DND-41 (cell line): ENCODE measurements at regions not wholly inside any gene's neighbourhood (a gene's known extent, or its start where the extent isn't known, plus 50 kb on each side); places are given as distances from the start of the nearest gene placed in this dataset.

ENCODE experiments used
- ATAC-seq: fragments of 200-7000 bp; cut with Tn5 transposase; 3 replicates; pipeline ENCODE4 v1.9.1; 2021; ENCODE audit warnings: low read depth; ENCODE audit not compliant: insufficient read depth
- DNase-seq: peaks from one replicate; pipeline ENCODE4 v3.0.0-alpha.2; 2020
- H2AFZ ChIP-seq: 2 replicates; pipeline ENCODE4 v1.6.0; 2012; ENCODE audit warnings: low read depth, low read length
- H3K27ac ChIP-seq: 2 replicates; pipeline ENCODE4 v1.5.1; 2012; ENCODE audit warnings: low read length, inconsistent platforms
- H3K27me3 ChIP-seq: fragments of 200-600 bp; sonication (generic); 2 replicates; pipeline ENCODE4 v1.6.0; 2012; ENCODE audit warnings: low read length, mild to moderate bottlenecking, inconsistent platforms; ENCODE audit not compliant: insufficient read depth, poor library complexity
- H3K36me3 ChIP-seq: 2 replicates; pipeline ENCODE4 v1.5.1; 2012; ENCODE audit warnings: low read length, inconsistent platforms; ENCODE audit not compliant: insufficient read depth
- H3K4me1 ChIP-seq: 2 replicates; pipeline ENCODE4 v1.5.1; 2012; ENCODE audit warnings: mild to moderate bottlenecking, low read length; ENCODE audit not compliant: insufficient read depth
- H3K4me2 ChIP-seq: 2 replicates; pipeline ENCODE4 v1.6.0; 2012; ENCODE audit warnings: mild to moderate bottlenecking, moderate library complexity, low read length, inconsistent platforms; ENCODE audit not compliant: insufficient read depth
- H3K4me3 ChIP-seq, 2 experiments: fragments of 200-600 bp in 1 of 2; shearing (Covaris generic) in 1 of 2; 2 replicates each; pipeline ENCODE4 v1.5.1; 2012 to 2016; ENCODE audit warnings: inconsistent platforms in 2 of 2, low read length in 2 of 2, mild to moderate bottlenecking in 2 of 2, low read depth in 1 of 2, moderate library complexity in 1 of 2
- H3K79me2 ChIP-seq: 2 replicates; pipeline ENCODE4 v1.6.0; 2012; ENCODE audit warnings: low read length, inconsistent platforms; ENCODE audit not compliant: insufficient read depth
- H3K9ac ChIP-seq: 2 replicates; pipeline ENCODE4 v1.6.0; 2012; ENCODE audit warnings: low read depth, mild to moderate bottlenecking, inconsistent platforms, low read length, moderate library complexity
- H3K9me3 ChIP-seq: 2 replicates; pipeline ENCODE4 v1.5.1; 2012; ENCODE audit warnings: low read length, moderate library complexity, mild to moderate bottlenecking, inconsistent platforms; ENCODE audit not compliant: insufficient read depth, severe bottlenecking
- H4K20me1 ChIP-seq: 2 replicates; pipeline ENCODE4 v1.6.0; 2012; ENCODE audit warnings: low read length; ENCODE audit not compliant: insufficient read depth
- CTCF ChIP-seq: IDR thresholded peaks from 2 replicates; pipeline ENCODE4 v1.5.1; 2012; ENCODE audit warnings: borderline replicate concordance, low read length, moderate library complexity, mild to moderate bottlenecking; ENCODE audit not compliant: poor library complexity, severe bottlenecking; ENCODE audit errors: extremely low read depth
- EZH2 ChIP-seq: IDR thresholded peaks from 3 replicates; pipeline ENCODE4 v1.6.1; 2012; ENCODE audit warnings: borderline replicate concordance, low read depth, mild to moderate bottlenecking, moderate library complexity, low read length, inconsistent platforms; ENCODE audit not compliant: severe bottlenecking

DNA sequence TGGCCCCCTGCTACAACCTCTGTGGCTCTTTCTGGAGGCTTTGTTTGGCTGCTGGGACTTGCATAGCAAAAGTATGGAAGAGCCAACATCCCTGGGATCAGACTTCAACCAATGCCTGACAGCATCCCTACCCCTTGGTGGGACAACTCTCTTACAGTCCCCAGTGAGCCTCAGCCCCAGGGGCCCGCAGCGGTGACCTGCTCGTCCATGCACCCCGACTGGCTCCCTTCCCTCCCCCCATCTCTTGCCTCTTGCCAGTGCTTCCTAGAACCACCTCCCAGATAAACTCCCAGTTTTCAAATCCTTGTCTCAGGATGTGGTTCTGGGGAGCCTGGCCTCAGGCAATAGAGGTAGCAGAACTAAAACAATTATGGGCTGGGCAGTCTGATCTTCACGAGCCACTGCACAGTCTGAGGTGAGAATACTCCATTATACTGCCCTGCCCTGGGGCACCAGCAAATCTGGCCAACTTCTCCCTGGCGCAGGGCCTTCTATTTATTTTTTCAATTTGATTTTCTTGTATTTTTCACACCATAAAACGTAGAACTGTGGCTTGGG lies 86.6 kb upstream of the BRD7 start:
- H3K9ac ChIP-seq = no peak overlapping the region
- no peak for DNase-seq
- H3K9me3 ChIP-seq = no peaks in the 10 kb centered on the region

DNA sequence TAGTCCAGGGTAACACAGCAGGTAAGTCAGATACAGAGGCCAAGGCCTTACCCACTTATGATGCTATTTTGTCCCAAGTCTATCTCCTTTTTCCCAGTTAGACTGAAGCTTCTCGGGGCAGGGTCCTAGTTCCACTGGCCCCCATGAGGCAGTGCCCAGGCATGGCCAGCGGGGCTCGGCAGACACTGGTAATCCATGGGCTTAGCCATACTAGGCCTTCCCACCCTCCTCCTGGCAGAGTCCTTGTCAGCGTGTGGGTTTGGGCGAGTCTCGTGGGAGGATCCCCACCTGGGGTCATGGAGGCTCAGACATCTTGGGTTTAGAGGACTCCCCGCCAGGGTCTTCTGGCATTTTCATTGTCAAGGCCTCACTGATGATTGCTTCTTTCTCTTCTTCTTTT lies 84.7 kb upstream of the BRD7 start:
- no peak overlapping the region for H2AFZ ChIP-seq
- peaks cover 13% of the 10 kb centered on the region for H3K27me3 ChIP-seq
- ATAC-seq (no peak), DNase-seq (no peak)
- no peaks in the 10 kb centered on the region for H3K9me3 ChIP-seq
- no peak overlapping the region for H3K4me3 ChIP-seq
- H3K36me3 ChIP-seq = no peaks in the 10 kb centered on the region
- H3K4me1 ChIP-seq = no peaks in the 10 kb centered on the region
- no peak overlapping the region for H3K9ac ChIP-seq
- no peak overlapping the region for H3K4me2 ChIP-seq
- TF ChIP-seq CTCF (no peak), EZH2 (no peak)
- H3K79me2 ChIP-seq = no peaks in the 10 kb centered on the region
- no peak overlapping the region for H3K27ac ChIP-seq
- no peaks in the 10 kb centered on the region; the same call in 1 of the 2 replicates for H4K20me1 ChIP-seq

More for the DNA sequence above, 86.6 kb upstream of the BRD7 start:
- Histone ChIP-seq H2AFZ (no peak overlapping the region), H3K27me3 (peaks cover 13% of the 10 kb centered on the region), H3K4me1 (no peaks in the 10 kb centered on the region), H3K27ac (no peak overlapping the region), H3K36me3 (no peaks in the 10 kb centered on the region), H3K79me2 (no peaks in the 10 kb centered on the region), H4K20me1 (no peaks in the 10 kb centered on the region; the same call in 1 of the 2 replicates), H3K4me3 (no peak overlapping the region), H3K4me2 (no peak overlapping the region)
- no peak for TF ChIP-seq EZH2
- ATAC-seq = no peak

DNA sequence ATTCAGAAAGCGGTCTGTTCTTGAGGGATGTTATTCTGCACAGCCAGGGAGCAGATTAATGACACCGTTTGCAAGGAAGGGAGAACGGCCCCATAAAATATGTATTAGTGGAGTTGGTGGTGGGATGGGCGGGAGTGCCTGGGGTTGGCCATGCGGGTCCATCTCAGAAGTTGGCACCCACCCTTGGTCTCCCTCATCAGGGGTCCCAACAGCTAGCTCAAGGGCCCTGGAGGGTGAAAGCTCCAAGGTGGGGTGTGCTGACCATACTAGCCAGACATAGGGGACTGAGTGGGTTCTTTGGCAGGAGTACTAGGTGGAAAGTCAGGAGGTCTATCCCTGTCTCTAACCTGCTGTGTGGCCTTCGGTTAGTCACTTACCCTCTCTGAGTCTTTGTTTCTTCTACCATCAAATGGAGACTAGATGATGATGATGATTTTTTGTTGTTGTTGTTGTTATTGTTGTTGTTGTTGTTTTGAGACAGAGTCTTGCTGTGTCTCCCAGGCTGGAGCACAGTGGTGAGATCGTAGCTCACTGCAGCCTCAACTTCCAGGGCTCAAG lies 83.2 kb upstream of the BRD7 start:
- H3K9me3 ChIP-seq = no peaks in the 10 kb centered on the region
- H3K4me2 ChIP-seq = no peak overlapping the region
- no peak overlapping the region for H3K9ac ChIP-seq
- no peak overlapping the region for H2AFZ ChIP-seq
- H3K27me3 ChIP-seq = peaks cover 7% of the 10 kb centered on the region
- DNase-seq = no peak
- H3K4me3 ChIP-seq = no peak overlapping the region
- no peak for TF ChIP-seq EZH2
- no peak for TF ChIP-seq CTCF
- H3K27ac ChIP-seq = no peak overlapping the region
- H3K36me3 ChIP-seq = no peaks in the 10 kb centered on the region
- no peak for ATAC-seq
- H3K79me2 ChIP-seq = no peaks in the 10 kb centered on the region
- no peaks in the 10 kb centered on the region for H3K4me1 ChIP-seq
- H4K20me1 ChIP-seq = no peaks in the 10 kb centered on the region; the same call in 1 of the 2 replicates

DNA sequence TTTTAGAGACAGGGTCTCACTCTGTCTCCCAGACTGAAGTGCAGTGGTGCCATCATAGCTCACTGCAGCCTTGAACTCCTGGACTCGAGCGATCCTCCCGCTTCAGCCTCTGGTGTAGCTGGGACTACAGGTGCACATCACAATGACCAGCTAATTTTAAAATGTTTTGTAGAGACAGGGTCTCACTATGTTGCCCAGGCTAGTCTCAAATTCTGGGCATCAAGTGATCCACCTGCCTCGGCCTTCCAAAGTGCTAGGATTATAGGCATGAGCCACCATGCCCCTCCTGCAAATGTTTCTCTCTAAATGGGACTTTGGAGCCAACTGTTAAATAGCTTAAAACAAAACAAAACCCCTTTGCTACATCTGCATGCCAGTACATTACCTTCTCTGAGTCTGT lies 82.2 kb upstream of the BRD7 start:
- Histone ChIP-seq H3K27me3 (peaks cover 2% of the 10 kb centered on the region), H3K4me1 (no peaks in the 10 kb centered on the region), H3K36me3 (no peaks in the 10 kb centered on the region), H3K9ac (no peak overlapping the region), H3K4me2 (no peak overlapping the region), H2AFZ (no peak overlapping the region), H3K9me3 (no peaks in the 10 kb centered on the region), H3K27ac (no peak overlapping the region), H3K4me3 (no peak overlapping the region), H4K20me1 (no peaks in the 10 kb centered on the region; the same call in 1 of the 2 replicates), H3K79me2 (no peaks in the 10 kb centered on the region)
- ATAC-seq = no peak
- no peak for DNase-seq
- no peak for TF ChIP-seq CTCF
- no peak for TF ChIP-seq EZH2
